ENCODE measurements at regions not wholly inside any gene's neighbourhood (a gene's known extent, or its start where the extent isn't known, plus 50 kb on each side); places are given as distances from the start of the nearest gene placed in this dataset.

DNA sequence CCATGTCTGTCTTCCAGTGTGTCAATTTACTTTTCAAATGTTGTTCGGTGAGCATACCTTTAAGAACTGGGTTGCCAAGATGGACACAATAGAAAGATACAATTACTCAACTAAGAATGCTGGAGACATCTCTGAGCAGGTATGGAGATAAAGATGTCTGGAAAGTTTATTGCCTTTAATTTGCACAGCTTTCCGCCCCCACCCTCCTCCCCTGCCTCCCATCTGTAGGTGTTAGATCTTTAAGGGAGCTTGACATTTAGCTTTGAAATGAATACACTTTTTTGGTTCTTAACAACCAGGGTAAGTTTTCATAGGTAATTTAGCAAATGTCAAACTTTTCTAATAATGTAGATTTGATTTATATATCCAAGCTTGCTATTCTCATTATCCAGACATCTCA lies 104.4 kb downstream of the BTBD3 start:
- H3K36me3 ChIP-seq (ENCODE audit: control insufficient read depth in 2 of 2, insufficient read depth in 2 of 2, low read length in 2 of 2) = no peaks in the 10 kb centered on the region
- H3K4me3 ChIP-seq (ENCODE audit: low read length in 2 of 2) = no peak overlapping the region
- no peaks in the 10 kb centered on the region for H3K27me3 ChIP-seq (ENCODE audit: control insufficient read depth in 1 of 2, insufficient read depth in 2 of 2, low read length in 2 of 2)
- H3K9me3 ChIP-seq (ENCODE audit: control insufficient read depth in 2 of 2, low read length in 2 of 2) = no peaks in the 10 kb centered on the region
- H3K27ac ChIP-seq (ENCODE audit: low read length) = no peak overlapping the region
- H3K9ac ChIP-seq (ENCODE audit: low read length in 2 of 2) = no peak overlapping the region
- H3K4me1 ChIP-seq (ENCODE audit: control insufficient read depth, insufficient read depth, low read length) = no peaks in the 10 kb centered on the region

DNA sequence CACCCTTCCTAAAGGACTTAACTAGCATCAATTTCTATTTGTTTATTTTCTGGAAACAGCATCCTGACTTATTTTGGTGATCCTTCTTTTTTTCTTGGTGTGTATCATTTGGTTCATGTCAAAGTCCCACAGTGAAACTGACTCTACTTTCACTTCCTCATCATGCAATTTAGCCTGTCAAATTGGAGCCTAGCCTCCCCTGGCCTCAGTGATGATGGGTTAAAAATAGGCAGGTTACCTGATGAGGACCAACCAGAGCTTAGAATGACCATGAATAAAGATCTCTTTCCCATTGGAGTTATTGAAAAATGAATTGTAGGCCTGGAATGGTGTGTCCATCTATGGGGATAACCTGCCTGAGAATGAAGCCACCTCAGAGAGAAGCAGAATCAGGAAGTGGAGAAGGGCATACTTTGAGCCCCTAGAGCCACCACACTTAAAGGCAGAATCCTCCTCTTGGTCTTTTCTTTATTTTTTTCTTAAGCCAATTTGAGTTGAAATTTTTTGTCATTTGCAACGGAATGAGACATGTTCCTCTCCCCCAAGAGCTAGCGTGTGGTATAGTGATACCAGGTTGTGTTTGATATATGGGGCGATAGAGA lies 105.6 kb downstream of the BTBD3 start:
- H3K9me3 ChIP-seq (ENCODE audit: control insufficient read depth in 2 of 2, low read length in 2 of 2) = no peaks in the 10 kb centered on the region
- no peak overlapping the region for H3K27ac ChIP-seq (ENCODE audit: low read length)
- no peaks in the 10 kb centered on the region for H3K27me3 ChIP-seq (ENCODE audit: control insufficient read depth in 1 of 2, insufficient read depth in 2 of 2, low read length in 2 of 2)
- no peaks in the 10 kb centered on the region for H3K4me1 ChIP-seq (ENCODE audit: control insufficient read depth, insufficient read depth, low read length)
- H3K9ac ChIP-seq (ENCODE audit: low read length in 2 of 2) = no peak overlapping the region
- no peaks in the 10 kb centered on the region for H3K36me3 ChIP-seq (ENCODE audit: control insufficient read depth in 2 of 2, insufficient read depth in 2 of 2, low read length in 2 of 2)
- no peak overlapping the region for H3K4me3 ChIP-seq (ENCODE audit: low read length in 2 of 2)

GRCh38 chr20:12028771-12029170 lies 111.1 kb downstream of the BTBD3 start:
- H3K4me3 ChIP-seq (ENCODE audit: low read length in 2 of 2) = no peak overlapping the region

GRCh38 chr20:12030470-12030869 lies 112.8 kb downstream of the BTBD3 start:
- H3K4me3 ChIP-seq (ENCODE audit: low read length in 2 of 2) = no peak overlapping the region
- no peaks in the 10 kb centered on the region for H3K36me3 ChIP-seq (ENCODE audit: control insufficient read depth in 2 of 2, insufficient read depth in 2 of 2, low read length in 2 of 2)
- H3K4me1 ChIP-seq (ENCODE audit: control insufficient read depth, insufficient read depth, low read length) = no peaks in the 10 kb centered on the region
- H3K27ac ChIP-seq (ENCODE audit: low read length) = no peak overlapping the region
- H3K27me3 ChIP-seq (ENCODE audit: control insufficient read depth in 1 of 2, insufficient read depth in 2 of 2, low read length in 2 of 2) = no peaks in the 10 kb centered on the region
- no peak overlapping the region for H3K9ac ChIP-seq (ENCODE audit: low read length in 2 of 2)
- H3K9me3 ChIP-seq (ENCODE audit: control insufficient read depth in 2 of 2, low read length in 2 of 2) = no peaks in the 10 kb centered on the region

More at GRCh38 chr20:12028771-12029170, 111.1 kb downstream of the BTBD3 start:
- no peak overlapping the region for H3K27ac ChIP-seq (ENCODE audit: low read length)
- H3K9ac ChIP-seq (ENCODE audit: low read length in 2 of 2) = no peak overlapping the region
- no peaks in the 10 kb centered on the region for H3K9me3 ChIP-seq (ENCODE audit: control insufficient read depth in 2 of 2, low read length in 2 of 2)
- H3K36me3 ChIP-seq (ENCODE audit: control insufficient read depth in 2 of 2, insufficient read depth in 2 of 2, low read length in 2 of 2) = no peaks in the 10 kb centered on the region
- H3K4me1 ChIP-seq (ENCODE audit: control insufficient read depth, insufficient read depth, low read length) = no peaks in the 10 kb centered on the region
- no peaks in the 10 kb centered on the region for H3K27me3 ChIP-seq (ENCODE audit: control insufficient read depth in 1 of 2, insufficient read depth in 2 of 2, low read length in 2 of 2)

- H3K4me3 ChIP-seq (ENCODE audit: low read length in 2 of 2) = no peak overlapping the region
- H3K4me1 ChIP-seq (ENCODE audit: control insufficient read depth, insufficient read depth, low read length) = no peaks in the 10 kb centered on the region
- H3K36me3 ChIP-seq (ENCODE audit: control insufficient read depth in 2 of 2, insufficient read depth in 2 of 2, low read length in 2 of 2) = no peaks in the 10 kb centered on the region
- no peaks in the 10 kb centered on the region for H3K9me3 ChIP-seq (ENCODE audit: control insufficient read depth in 2 of 2, low read length in 2 of 2)
- H3K27me3 ChIP-seq (ENCODE audit: control insufficient read depth in 1 of 2, insufficient read depth in 2 of 2, low read length in 2 of 2) = no peaks in the 10 kb centered on the region
- H3K9ac ChIP-seq (ENCODE audit: low read length in 2 of 2) = no peak overlapping the region
- H3K27ac ChIP-seq (ENCODE audit: low read length) = no peak overlapping the region
Measured at GRCh38 chr20:12036142-12036541, 118.4 kb downstream of the BTBD3 start.

DNA sequence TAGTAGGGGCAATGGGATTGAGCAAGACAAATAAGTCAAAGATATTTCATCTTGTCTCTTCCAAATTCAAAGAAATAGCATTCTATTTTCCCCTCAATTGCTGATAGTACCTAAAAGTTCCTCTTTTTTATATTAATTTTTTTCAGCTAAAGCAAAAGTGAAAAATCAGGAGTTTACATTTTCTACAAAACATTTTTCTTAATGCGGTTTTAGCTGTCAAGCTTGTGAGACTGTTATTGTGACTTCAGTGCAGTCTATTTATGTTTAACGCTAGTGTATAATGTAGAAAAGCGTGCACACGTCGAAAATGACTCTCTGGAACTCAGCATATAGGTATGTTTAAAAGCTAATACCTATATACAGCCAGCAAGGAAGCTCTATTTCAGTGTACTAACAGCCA lies 119.8 kb downstream of the BTBD3 start:
- H3K9ac ChIP-seq (ENCODE audit: low read length in 2 of 2) = no peak overlapping the region
- H3K27me3 ChIP-seq (ENCODE audit: control insufficient read depth in 1 of 2, insufficient read depth in 2 of 2, low read length in 2 of 2) = no peaks in the 10 kb centered on the region
- H3K27ac ChIP-seq (ENCODE audit: low read length) = no peak overlapping the region
- H3K4me1 ChIP-seq (ENCODE audit: control insufficient read depth, insufficient read depth, low read length) = no peaks in the 10 kb centered on the region
- no peaks in the 10 kb centered on the region for H3K9me3 ChIP-seq (ENCODE audit: control insufficient read depth in 2 of 2, low read length in 2 of 2)
- H3K4me3 ChIP-seq (ENCODE audit: low read length in 2 of 2) = no peak overlapping the region
- H3K36me3 ChIP-seq (ENCODE audit: control insufficient read depth in 2 of 2, insufficient read depth in 2 of 2, low read length in 2 of 2) = no peaks in the 10 kb centered on the region

- Histone ChIP-seq H3K4me3 (ENCODE audit: low read length in 2 of 2) (no peak overlapping the region), H3K27me3 (ENCODE audit: control insufficient read depth in 1 of 2, insufficient read depth in 2 of 2, low read length in 2 of 2) (no peaks in the 10 kb centered on the region), H3K27ac (ENCODE audit: low read length) (no peak overlapping the region), H3K9ac (ENCODE audit: low read length in 2 of 2) (no peak overlapping the region), H3K9me3 (ENCODE audit: control insufficient read depth in 2 of 2, low read length in 2 of 2) (no peaks in the 10 kb centered on the region), H3K36me3 (ENCODE audit: control insufficient read depth in 2 of 2, insufficient read depth in 2 of 2, low read length in 2 of 2) (no peaks in the 10 kb centered on the region), H3K4me1 (ENCODE audit: control insufficient read depth, insufficient read depth, low read length) (no peaks in the 10 kb centered on the region)
Measured at GRCh38 chr20:12040261-12040660, 122.6 kb downstream of the BTBD3 start.

DNA sequence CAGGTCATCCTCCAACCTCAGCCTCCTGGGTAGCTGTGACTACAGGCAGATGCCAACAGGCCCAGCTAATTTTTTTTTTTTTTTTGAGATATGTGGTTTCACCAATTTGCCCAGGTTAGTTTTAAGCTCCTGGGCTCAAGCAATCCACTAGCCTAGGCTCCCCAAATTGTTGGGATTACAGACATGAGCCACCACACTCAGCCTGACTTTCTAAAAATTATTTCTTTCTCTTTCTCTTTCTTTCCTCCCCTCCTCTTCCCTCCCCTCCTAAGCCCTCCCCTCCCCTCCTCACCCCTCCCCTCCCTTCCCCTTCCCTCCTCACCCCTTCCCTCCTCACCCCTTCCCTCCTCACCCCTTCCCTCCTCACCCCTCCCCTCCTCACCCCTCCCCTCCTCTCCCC lies 127.3 kb downstream of the BTBD3 start:
- H3K4me3 ChIP-seq (ENCODE audit: low read length in 2 of 2) = no peak overlapping the region
- H3K36me3 ChIP-seq (ENCODE audit: control insufficient read depth in 2 of 2, insufficient read depth in 2 of 2, low read length in 2 of 2) = no peaks in the 10 kb centered on the region
- H3K27ac ChIP-seq (ENCODE audit: low read length) = no peak overlapping the region
- no peak overlapping the region for H3K9ac ChIP-seq (ENCODE audit: low read length in 2 of 2)
- H3K4me1 ChIP-seq (ENCODE audit: control insufficient read depth, insufficient read depth, low read length) = no peaks in the 10 kb centered on the region
- no peaks in the 10 kb centered on the region for H3K9me3 ChIP-seq (ENCODE audit: control insufficient read depth in 2 of 2, low read length in 2 of 2)
- no peaks in the 10 kb centered on the region for H3K27me3 ChIP-seq (ENCODE audit: control insufficient read depth in 1 of 2, insufficient read depth in 2 of 2, low read length in 2 of 2)

GRCh38 chr20:12047838-12048432 lies 130.2 kb downstream of the BTBD3 start:
- no peak overlapping the region for H3K9ac ChIP-seq (ENCODE audit: low read length in 2 of 2)
- H3K36me3 ChIP-seq (ENCODE audit: control insufficient read depth in 2 of 2, insufficient read depth in 2 of 2, low read length in 2 of 2) = no peaks in the 10 kb centered on the region
- H3K27me3 ChIP-seq (ENCODE audit: control insufficient read depth in 1 of 2, insufficient read depth in 2 of 2, low read length in 2 of 2) = no peaks in the 10 kb centered on the region
- H3K4me3 ChIP-seq (ENCODE audit: low read length in 2 of 2) = no peak overlapping the region
- no peaks in the 10 kb centered on the region for H3K9me3 ChIP-seq (ENCODE audit: control insufficient read depth in 2 of 2, low read length in 2 of 2)
- H3K4me1 ChIP-seq (ENCODE audit: control insufficient read depth, insufficient read depth, low read length) = no peaks in the 10 kb centered on the region
- H3K27ac ChIP-seq (ENCODE audit: low read length) = no peak overlapping the region

DNA sequence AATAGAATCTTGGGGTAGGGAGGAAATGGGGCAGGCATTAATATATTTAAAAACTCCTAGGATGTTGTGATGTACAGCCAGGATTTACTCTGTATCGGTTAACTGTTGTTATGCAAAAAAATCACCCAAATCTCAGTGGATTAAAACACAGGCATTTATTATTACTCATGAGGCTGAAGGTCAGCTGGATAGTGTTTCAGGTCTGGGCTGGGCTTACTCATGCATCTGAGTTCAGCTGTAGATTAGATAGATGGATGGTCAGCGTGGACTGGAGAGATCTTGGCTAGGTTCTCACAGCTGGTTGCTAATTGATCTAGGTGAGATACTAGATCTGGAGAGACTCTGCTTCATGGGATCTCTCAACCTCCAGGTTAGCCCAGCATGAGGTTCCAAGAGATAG lies 131.4 kb downstream of the BTBD3 start:
- Histone ChIP-seq H3K9ac (ENCODE audit: low read length in 2 of 2) (no peak overlapping the region), H3K4me3 (ENCODE audit: low read length in 2 of 2) (no peak overlapping the region), H3K27me3 (ENCODE audit: control insufficient read depth in 1 of 2, insufficient read depth in 2 of 2, low read length in 2 of 2) (no peaks in the 10 kb centered on the region), H3K9me3 (ENCODE audit: control insufficient read depth in 2 of 2, low read length in 2 of 2) (no peaks in the 10 kb centered on the region), H3K36me3 (ENCODE audit: control insufficient read depth in 2 of 2, insufficient read depth in 2 of 2, low read length in 2 of 2) (no peaks in the 10 kb centered on the region), H3K4me1 (ENCODE audit: control insufficient read depth, insufficient read depth, low read length) (no peaks in the 10 kb centered on the region), H3K27ac (ENCODE audit: low read length) (no peak overlapping the region)
